ENCODE measurements at regions not wholly inside any gene's neighbourhood (a gene's known extent, or its start where the extent isn't known, plus 50 kb on each side); places are given as distances from the start of the nearest gene placed in this dataset.

DNA sequence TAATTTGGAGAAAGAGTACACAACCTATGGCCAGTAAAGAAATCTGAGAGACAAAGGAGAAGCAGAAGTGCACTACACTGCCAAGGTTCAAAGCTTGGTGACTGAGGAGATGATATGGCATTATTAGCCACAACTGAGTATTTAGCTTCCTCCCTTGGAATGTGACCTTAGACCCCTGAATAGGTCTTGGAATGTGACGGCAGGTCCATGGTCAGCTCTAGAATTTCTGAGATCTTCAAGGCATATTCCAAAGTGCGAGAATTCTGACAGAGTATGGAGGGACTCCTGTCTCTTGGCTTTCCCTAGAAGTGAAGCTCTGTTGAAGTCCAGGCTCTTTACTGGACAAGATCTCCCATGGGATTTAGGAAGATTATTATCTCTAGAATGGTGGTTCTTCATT, 130.0 kb upstream of the FN1 start:
- no peaks in the 10 kb centered on the region for H3K9me3 ChIP-seq
- intact Hi-C loops (cut with DNase I) = no loop called here
- no peaks in the 10 kb centered on the region for H3K27me3 ChIP-seq
- TF ChIP-seq POLR2A (IDR thresholded peaks at IDR 0.05) = no peak
- TF ChIP-seq CTCF (IDR thresholded peaks at IDR 0.05) = no peak
- H3K4me3 ChIP-seq (replicated peaks in 1 of 3) = no peak overlapping the region
- no peak overlapping the region for H3K27ac ChIP-seq
- no peak for DNase-seq
- 90 to 91% methylated on average over 2 of the region's 2 CpGs for WGBS, 2 donors
- no peaks in the 10 kb centered on the region for H3K36me3 ChIP-seq
- H3K4me1 ChIP-seq = no peaks in the 10 kb centered on the region

DNA sequence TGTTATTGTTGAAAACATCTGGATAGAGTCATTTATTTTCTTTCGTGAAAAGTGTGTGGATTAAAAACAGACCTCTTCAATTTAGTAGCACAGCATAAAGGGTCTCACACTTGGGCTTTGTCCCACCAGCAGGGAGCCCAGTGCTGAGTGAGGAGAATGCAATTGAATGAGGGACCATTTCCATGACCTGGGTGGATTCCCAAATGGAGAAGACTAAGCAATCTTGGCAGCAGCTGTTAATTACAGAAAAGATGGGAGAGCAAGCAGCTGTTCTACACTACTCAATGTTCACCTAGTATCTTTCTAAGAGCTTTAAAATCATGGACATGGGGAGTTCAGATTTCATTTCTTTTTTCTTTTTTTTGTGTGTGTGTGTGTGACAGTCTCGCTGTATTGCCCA, 121.8 kb upstream of the FN1 start:
- no peak overlapping the region for H3K4me3 ChIP-seq (replicated peaks in 1 of 3)
- no peak overlapping the region for H3K27ac ChIP-seq
- no peaks in the 10 kb centered on the region for H3K36me3 ChIP-seq
- 85 to 93% methylated on average over 2 of the region's 2 CpGs for WGBS, 2 donors
- no peaks in the 10 kb centered on the region for H3K9me3 ChIP-seq
- TF ChIP-seq POLR2A (IDR thresholded peaks at IDR 0.05) = no peak
- TF ChIP-seq CTCF (IDR thresholded peaks at IDR 0.05) = no peak
- intact Hi-C loops (cut with DNase I) = no loop called here
- H3K4me1 ChIP-seq = no peaks in the 10 kb centered on the region
- no peak for DNase-seq
- H3K27me3 ChIP-seq = no peaks in the 10 kb centered on the region

DNA sequence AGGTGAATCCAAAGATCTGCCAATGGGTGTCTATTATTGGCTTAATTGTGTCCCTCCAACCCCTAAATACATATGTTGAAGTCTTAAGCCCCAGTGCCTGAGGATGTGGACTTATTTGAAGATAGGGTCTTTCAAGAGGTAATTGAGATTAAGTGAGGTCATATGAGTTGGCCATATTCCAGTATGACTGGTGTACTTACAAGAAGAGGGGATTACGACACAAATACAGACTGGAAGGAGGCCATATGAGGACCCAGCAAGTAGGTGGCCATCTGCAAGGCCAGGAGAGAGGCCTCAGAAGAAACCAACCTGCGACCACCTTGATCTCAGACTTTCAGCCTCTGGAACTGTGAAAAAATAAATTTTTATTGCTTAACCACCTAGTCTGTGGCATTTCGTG, 121.1 kb upstream of the FN1 start:
- no peaks in the 10 kb centered on the region for H3K27me3 ChIP-seq
- H3K36me3 ChIP-seq = no peaks in the 10 kb centered on the region
- intact Hi-C loops (cut with DNase I) = no loop called here
- H3K4me1 ChIP-seq = no peaks in the 10 kb centered on the region
- TF ChIP-seq POLR2A (IDR thresholded peaks at IDR 0.05) (no peak), CTCF (IDR thresholded peaks at IDR 0.05) (no peak)
- H3K27ac ChIP-seq = no peak overlapping the region
- WGBS, 2 donors = 81 to 85% methylated on average over 3 of the region's 3 CpGs
- no peak overlapping the region for H3K4me3 ChIP-seq (replicated peaks in 1 of 3)
- DNase-seq = no peak
- H3K9me3 ChIP-seq = no peaks in the 10 kb centered on the region

DNA sequence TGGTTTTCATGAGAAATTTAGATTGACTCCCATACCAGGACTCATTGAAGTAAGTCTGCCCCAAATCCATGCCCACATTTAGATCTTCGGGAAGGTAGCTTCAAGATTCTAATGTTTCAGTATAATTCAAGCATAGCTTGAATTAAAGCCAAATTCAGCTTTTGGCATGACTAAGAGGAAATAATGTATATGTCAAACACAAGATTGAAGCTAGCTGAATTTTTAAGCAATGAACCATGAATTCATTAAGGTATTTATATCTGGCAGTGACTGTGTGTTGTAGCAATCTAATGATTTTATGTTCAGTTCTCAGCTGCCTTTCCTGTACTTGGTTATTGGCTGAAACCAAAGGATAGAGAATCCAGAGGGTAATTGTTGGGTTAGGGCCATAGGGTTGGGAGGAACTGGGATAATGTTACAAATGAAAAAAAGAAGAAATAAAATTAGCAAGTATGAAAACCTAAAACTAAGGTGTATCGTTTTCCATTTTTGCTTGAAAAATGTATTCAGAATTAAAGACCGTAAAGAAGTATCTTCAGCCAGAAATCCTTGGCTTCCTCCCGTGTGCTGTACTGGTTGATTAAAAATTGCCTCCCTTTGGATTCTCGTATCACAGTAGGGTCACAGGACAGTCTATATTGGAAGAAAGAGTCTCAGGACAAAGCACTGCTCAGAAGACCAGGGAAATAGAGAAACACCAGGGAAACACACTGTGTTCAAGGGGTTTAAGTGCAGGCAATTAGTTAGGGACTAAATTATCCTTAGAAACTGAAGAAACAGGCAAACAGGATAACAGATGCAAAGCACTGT, 119.0 kb upstream of the FN1 start:
- WGBS, 2 donors = 53 to 87% methylated on average over 5 of the region's 5 CpGs
- no peak overlapping the region for H3K4me3 ChIP-seq (replicated peaks in 1 of 3)
- H3K27me3 ChIP-seq = no peaks in the 10 kb centered on the region
- no peak for TF ChIP-seq CTCF (IDR thresholded peaks at IDR 0.05)
- TF ChIP-seq POLR2A (IDR thresholded peaks at IDR 0.05) = no peak
- intact Hi-C loops (cut with DNase I) = no loop called here
- no peaks in the 10 kb centered on the region for H3K4me1 ChIP-seq
- no peaks in the 10 kb centered on the region for H3K36me3 ChIP-seq
- H3K27ac ChIP-seq = no peak overlapping the region
- DNase-seq = no peak
- H3K9me3 ChIP-seq = no peaks in the 10 kb centered on the region

DNA sequence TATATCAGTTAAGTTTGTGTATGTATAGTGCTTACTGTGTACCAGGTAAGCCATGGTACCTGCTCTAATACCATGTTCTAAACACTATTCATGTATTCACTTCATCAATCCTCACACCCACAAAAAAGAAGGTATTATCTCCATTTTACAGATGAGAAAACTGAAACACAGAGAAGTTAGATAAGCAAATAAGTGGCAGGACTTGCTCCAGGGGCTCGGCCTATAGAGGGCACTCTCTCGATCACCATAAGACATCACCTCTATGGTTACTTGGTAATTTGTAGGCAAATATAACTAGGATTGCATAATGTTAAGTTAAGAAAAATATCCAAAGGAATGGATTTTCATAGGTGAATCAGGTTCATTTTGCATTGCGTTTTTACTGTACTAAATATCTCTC, 118.1 kb upstream of the FN1 start:
- no peak overlapping the region for H3K27ac ChIP-seq
- no peaks in the 10 kb centered on the region for H3K4me1 ChIP-seq
- H3K4me3 ChIP-seq (replicated peaks in 1 of 3) = no peak overlapping the region
- H3K9me3 ChIP-seq = no peaks in the 10 kb centered on the region
- WGBS, 2 donors = 98 to 99% methylated on average over 3 of the region's 3 CpGs
- no peaks in the 10 kb centered on the region for H3K36me3 ChIP-seq
- no peak for TF ChIP-seq POLR2A (IDR thresholded peaks at IDR 0.05)
- no peak for TF ChIP-seq CTCF (IDR thresholded peaks at IDR 0.05)
- intact Hi-C loops (cut with DNase I) = no loop called here
- H3K27me3 ChIP-seq = no peaks in the 10 kb centered on the region
- no peak for DNase-seq
